IMR-90 (cell line): ENCODE measurements at regions not wholly inside any gene's neighbourhood (a gene's known extent, or its start where the extent isn't known, plus 50 kb on each side); places are given as distances from the start of the nearest gene placed in this dataset.

Source experiments
- ATAC-seq: fragments of 200-7000 bp; cut with Tn5 transposase; 2 replicates; pipeline ENCODE4 v1.9.1; 2020; ENCODE audit warnings: low read depth, mild to moderate bottlenecking, moderate library complexity
- BruUV-seq: library from RNA; stranded (reverse); fragments of 400-500 nt; replicated peaks from 2 replicates; lab custom pipeline; 2021; lab: Mats Ljungman, UMichigan
- CTCF ChIA-PET: fragments of 300-600 bp; formaldehyde crosslinking; extraction: SDS; loops from one replicate; lab custom pipeline; 2021; ENCODE audit warnings: antibody characterized with exemption; lab: Yijun Ruan, JAX
- POLR2A ChIA-PET: fragments of 300-600 bp; sonication (Branson Sonifier 250); formaldehyde crosslinking; loops from one replicate; lab custom pipeline; 2022; ENCODE audit warnings: antibody characterized with exemption; ENCODE audit not compliant: unreplicated experiment; lab: Charles Lee
- DNase-seq: peaks from one replicate; pipeline ENCODE4 v3.0.0; 2013
- H2AFZ ChIP-seq: replicated peaks from 2 replicates; pipeline ENCODE3; 2013; ENCODE audit warnings: low read length, mild to moderate bottlenecking; ENCODE audit not compliant: poor library complexity
- H2AK5ac ChIP-seq: 2 replicates; pipeline ENCODE4 v1.6.1; 2013; ENCODE audit warnings: low read depth, low read length, inconsistent platforms
- H2AK9ac ChIP-seq: replicated peaks from 2 replicates; pipeline ENCODE3; 2013; ENCODE audit warnings: mild to moderate bottlenecking, low read depth, low read length, moderate library complexity; ENCODE audit not compliant: poor library complexity
- H2BK120ac ChIP-seq: 2 replicates; pipeline ENCODE4 v1.6.1; 2013; ENCODE audit warnings: low read depth, low read length, inconsistent platforms
- H2BK15ac ChIP-seq: 3 replicates; pipeline ENCODE4 v1.6.1; 2013; ENCODE audit warnings: low read depth, low read length, inconsistent platforms
- H2BK20ac ChIP-seq: 2 replicates; pipeline ENCODE4 v1.6.1; 2013; ENCODE audit warnings: low read depth, mild to moderate bottlenecking, inconsistent platforms, low read length, moderate library complexity
- H2BK5ac ChIP-seq: 2 replicates; pipeline ENCODE4 v1.6.1; 2013; ENCODE audit warnings: mild to moderate bottlenecking, low read depth, low read length, inconsistent platforms; ENCODE audit not compliant: poor library complexity, severe bottlenecking
- H3K14ac ChIP-seq: replicated peaks from 2 replicates; pipeline ENCODE4 v1.6.1; 2013; ENCODE audit warnings: low read depth, low read length, inconsistent platforms
- H3K18ac ChIP-seq: 2 replicates; pipeline ENCODE4 v1.6.1; 2013; ENCODE audit warnings: low read depth, low read length, control low read depth
- H3K23ac ChIP-seq: 2 replicates; pipeline ENCODE4 v1.6.1; 2013; ENCODE audit warnings: low read depth, low read length, inconsistent platforms
- H3K27ac ChIP-seq: 2 replicates; pipeline ENCODE4 v1.5.1; 2013; ENCODE audit warnings: mild to moderate bottlenecking, control low read depth, low read length; ENCODE audit not compliant: insufficient read depth
- H3K27me3 ChIP-seq: 2 replicates; pipeline ENCODE4 v1.6.1; 2013; ENCODE audit warnings: low read length; ENCODE audit not compliant: control insufficient read depth, insufficient read depth
- H3K36me3 ChIP-seq: 2 replicates; pipeline ENCODE4 v1.6.1; 2013; ENCODE audit warnings: low read length, mixed read lengths; ENCODE audit not compliant: control insufficient read depth, insufficient read depth
- H3K4ac ChIP-seq: 2 replicates; pipeline ENCODE4 v1.6.1; 2013; ENCODE audit warnings: low read depth, low read length, inconsistent platforms
- H3K4me1 ChIP-seq: 2 replicates; pipeline ENCODE4 v1.6.1; 2013; ENCODE audit warnings: low read length, mixed read lengths; ENCODE audit not compliant: control insufficient read depth, insufficient read depth
- H3K4me2 ChIP-seq: 2 replicates; pipeline ENCODE4 v1.6.1; 2013; ENCODE audit warnings: low read depth, mild to moderate bottlenecking, control low read depth, low read length, moderate library complexity
- H3K4me3 ChIP-seq: 2 replicates; pipeline ENCODE4 v1.5.1; 2013; ENCODE audit warnings: low read depth, mild to moderate bottlenecking, control low read depth, low read length, moderate library complexity; ENCODE audit not compliant: insufficient read depth
- H3K56ac ChIP-seq: 2 replicates; pipeline ENCODE4 v1.6.1; 2013; ENCODE audit warnings: low read length, inconsistent platforms; ENCODE audit not compliant: insufficient read depth; ENCODE audit errors: extremely low read depth
- H3K79me1 ChIP-seq, 2 experiments: 2 replicates each; pipeline ENCODE4 v1.6.1; 2013; ENCODE audit warnings: low read length in 2 of 2, inconsistent platforms in 1 of 2, low read depth in 1 of 2
- H3K9ac ChIP-seq: 2 replicates; pipeline ENCODE4 v1.6.1; 2013; ENCODE audit warnings: low read depth, low read length, control low read depth
- H3K9me1 ChIP-seq: 2 replicates; pipeline ENCODE4 v1.6.1; 2013; ENCODE audit warnings: low read length, inconsistent platforms; ENCODE audit not compliant: insufficient read depth
- H3K9me3 ChIP-seq: 2 replicates; pipeline ENCODE4 v1.6.1; 2013; ENCODE audit warnings: low read length; ENCODE audit not compliant: control insufficient read depth, insufficient read depth
- H4K20me1 ChIP-seq: 2 replicates; pipeline ENCODE4 v1.6.1; 2013; ENCODE audit warnings: low read length, inconsistent platforms; ENCODE audit not compliant: insufficient read depth
- H4K5ac ChIP-seq: 2 replicates; pipeline ENCODE4 v1.6.1; 2013; ENCODE audit warnings: mild to moderate bottlenecking, low read depth, low read length, control low read depth
- H4K8ac ChIP-seq, 2 experiments: 2 replicates each; pipeline ENCODE4 v1.6.1; 2013; ENCODE audit warnings: low read depth in 2 of 2, low read length in 2 of 2, control low read depth in 1 of 2, inconsistent platforms in 1 of 2
- H4K91ac ChIP-seq: 2 replicates; pipeline ENCODE4 v1.6.1; 2013; ENCODE audit warnings: low read depth, low read length, inconsistent platforms; ENCODE audit not compliant: insufficient read depth
- BHLHE40 ChIP-seq: fragments of 150-350 bp; IDR thresholded peaks from 2 replicates; pipeline ENCODE4 v1.6.1; 2016; ENCODE audit warnings: mild to moderate bottlenecking, low read depth, low read length
- CEBPB ChIP-seq: IDR thresholded peaks from 2 replicates; pipeline ENCODE4 v1.6.1; 2012; ENCODE audit warnings: low read depth, low read length, improper control_type of control experiment
- CHD1 ChIP-seq: IDR thresholded peaks from 2 replicates; pipeline ENCODE4 v1.6.1; 2012; ENCODE audit warnings: low read depth, low read length, improper control_type of control experiment
- FOS ChIP-seq: fragments of 150-350 bp; IDR thresholded peaks from 2 replicates; pipeline ENCODE4 v1.6.1; 2016; ENCODE audit warnings: low read depth, low read length
- MAFK ChIP-seq: IDR thresholded peaks from 2 replicates; pipeline ENCODE4 v1.6.1; 2012; ENCODE audit warnings: low read depth, low read length, improper control_type of control experiment
- MAZ ChIP-seq: IDR thresholded peaks from 2 replicates; pipeline ENCODE4 v1.6.1; 2012; ENCODE audit warnings: low read depth, mild to moderate bottlenecking, low read length, improper control_type of control experiment, moderate library complexity, borderline replicate concordance
- MXI1 ChIP-seq: IDR thresholded peaks from 2 replicates; pipeline ENCODE4 v1.6.1; 2012; ENCODE audit warnings: low read depth, mild to moderate bottlenecking, low read length, moderate library complexity, borderline replicate concordance
- NFE2L2 ChIP-seq: fragments of 150-350 bp; IDR thresholded peaks from 2 replicates; pipeline ENCODE4 v1.6.1; 2016; ENCODE audit warnings: low read depth, mild to moderate bottlenecking, low read length
- POLR2A ChIP-seq: IDR thresholded peaks from 2 replicates; pipeline ENCODE4 v1.6.1; 2012; ENCODE audit warnings: mild to moderate bottlenecking, low read depth, low read length
- RAD21 ChIP-seq: IDR thresholded peaks from 2 replicates; pipeline ENCODE4 v1.6.1; 2012; ENCODE audit warnings: low read length, improper control_type of control experiment
- RFX5 ChIP-seq: IDR thresholded peaks from 2 replicates; pipeline ENCODE4 v1.8.0; 2012; ENCODE audit warnings: low read depth, mild to moderate bottlenecking, low read length, moderate library complexity
- WGBS, 2 experiments: methylation state at CpG; one replicate each; pipeline versions ENCODE4 v1.1.5 to v1.1.7; 2013; ENCODE audit warnings: missing lambda C conversion rate in 2 of 2; ENCODE audit not compliant: insufficient read length in 1 of 2; ENCODE audit errors: extremely low coverage in 2 of 2; 5-methylcytosine and 5-hydroxymethylcytosine counted together
- dilution Hi-C: fragments of 300-500 bp; cut with HindIII; formaldehyde crosslinking; loops from one replicate; pipeline ENCODE4 v1.14.3; 2018; ENCODE audit warnings: low sequenced_read_pairs; ENCODE audit not compliant: unreplicated experiment
- in situ Hi-C: fragments of 300-500 bp; cut with MboI; formaldehyde crosslinking; loops from 3 replicates; pipeline ENCODE4 v1.14.3; 2019; ENCODE audit warnings: low sequenced_read_pairs, inconsistent platforms, mixed read lengths
- intact Hi-C: fragments of 100-400 bp; cut with micrococcal nuclease; formaldehyde crosslinking; loops from 2 replicates; pipeline ENCODE4 v1.10.0; 2022
- TF ChIP-seq, protein P1 (sequence below): fragments of 150-350 bp; IDR thresholded peaks from 2 replicates; pipeline ENCODE4 v1.6.1; 2016; ENCODE audit warnings: low read depth, mild to moderate bottlenecking, low read length, moderate library complexity, borderline replicate concordance
- TF ChIP-seq, protein P2 (sequence below): conservative IDR thresholded peaks from 2 replicates; pipeline ENCODE4 v1.5.1; 2012; ENCODE audit warnings: mild to moderate bottlenecking, low read depth, low read length, improper control_type of control experiment

DNA sequence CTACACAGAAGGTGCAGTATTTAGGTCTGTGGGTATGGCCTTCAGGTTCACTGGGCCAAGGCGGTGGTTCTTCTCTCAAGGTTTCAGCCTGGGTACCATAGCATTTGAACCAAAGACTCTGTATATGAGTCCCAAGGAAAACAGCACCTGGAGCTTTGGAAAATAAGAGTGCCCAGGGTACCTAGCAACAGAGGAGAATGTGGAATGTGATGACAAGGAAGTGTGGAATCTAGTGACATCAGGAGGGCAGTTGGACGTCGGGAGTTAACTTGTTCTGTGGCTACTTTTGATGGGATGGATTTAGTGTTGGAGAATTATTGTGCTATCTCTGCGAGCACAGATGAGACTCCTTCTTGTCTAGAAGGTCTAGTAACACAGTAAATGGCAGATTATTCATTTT lies 201.2 kb downstream of the NOL4 start:
- Histone ChIP-seq H3K27me3 (no peaks in the 10 kb centered on the region), H3K56ac (no peak overlapping the region), H3K27ac (no peak overlapping the region), H3K23ac (no peak overlapping the region), H2AK5ac (no peak overlapping the region), H2BK5ac (no peak overlapping the region), H2BK20ac (no peak overlapping the region), H3K79me1 (no peaks in the 10 kb centered on the region), H2AFZ (no peak overlapping the region), H2BK15ac (no peak overlapping the region), H2AK9ac (no peak overlapping the region), H3K9me1 (no peaks in the 10 kb centered on the region), H4K8ac (no peak overlapping the region), H3K9ac (no peak overlapping the region), H3K4me1 (no peaks in the 10 kb centered on the region), H3K36me3 (no peaks in the 10 kb centered on the region), H3K18ac (no peak overlapping the region), H2BK120ac (no peak overlapping the region), H4K91ac (no peak overlapping the region), H3K4me3 (no peak overlapping the region), H3K4ac (no peak overlapping the region), H3K14ac (no peak overlapping the region), H4K5ac (no peak overlapping the region), H3K4me2 (no peak overlapping the region), H4K20me1 (no peaks in the 10 kb centered on the region), H3K9me3 (no peaks in the 10 kb centered on the region; the same call in 1 of the 2 replicates)
- intact Hi-C loops (no loop called here), dilution Hi-C loops (no loop called here), in situ Hi-C loops (no loop called here)
- no peak for TF ChIP-seq POLR2A
- no peak for TF ChIP-seq MXI1
- TF ChIP-seq FOS = no peak
- TF ChIP-seq CEBPB = no peak
- no peak for TF ChIP-seq MAFK
- TF ChIP-seq, protein P1, sequence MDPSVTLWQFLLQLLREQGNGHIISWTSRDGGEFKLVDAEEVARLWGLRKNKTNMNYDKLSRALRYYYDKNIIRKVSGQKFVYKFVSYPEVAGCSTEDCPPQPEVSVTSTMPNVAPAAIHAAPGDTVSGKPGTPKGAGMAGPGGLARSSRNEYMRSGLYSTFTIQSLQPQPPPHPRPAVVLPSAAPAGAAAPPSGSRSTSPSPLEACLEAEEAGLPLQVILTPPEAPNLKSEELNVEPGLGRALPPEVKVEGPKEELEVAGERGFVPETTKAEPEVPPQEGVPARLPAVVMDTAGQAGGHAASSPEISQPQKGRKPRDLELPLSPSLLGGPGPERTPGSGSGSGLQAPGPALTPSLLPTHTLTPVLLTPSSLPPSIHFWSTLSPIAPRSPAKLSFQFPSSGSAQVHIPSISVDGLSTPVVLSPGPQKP = no peak
- TF ChIP-seq, protein P2, sequence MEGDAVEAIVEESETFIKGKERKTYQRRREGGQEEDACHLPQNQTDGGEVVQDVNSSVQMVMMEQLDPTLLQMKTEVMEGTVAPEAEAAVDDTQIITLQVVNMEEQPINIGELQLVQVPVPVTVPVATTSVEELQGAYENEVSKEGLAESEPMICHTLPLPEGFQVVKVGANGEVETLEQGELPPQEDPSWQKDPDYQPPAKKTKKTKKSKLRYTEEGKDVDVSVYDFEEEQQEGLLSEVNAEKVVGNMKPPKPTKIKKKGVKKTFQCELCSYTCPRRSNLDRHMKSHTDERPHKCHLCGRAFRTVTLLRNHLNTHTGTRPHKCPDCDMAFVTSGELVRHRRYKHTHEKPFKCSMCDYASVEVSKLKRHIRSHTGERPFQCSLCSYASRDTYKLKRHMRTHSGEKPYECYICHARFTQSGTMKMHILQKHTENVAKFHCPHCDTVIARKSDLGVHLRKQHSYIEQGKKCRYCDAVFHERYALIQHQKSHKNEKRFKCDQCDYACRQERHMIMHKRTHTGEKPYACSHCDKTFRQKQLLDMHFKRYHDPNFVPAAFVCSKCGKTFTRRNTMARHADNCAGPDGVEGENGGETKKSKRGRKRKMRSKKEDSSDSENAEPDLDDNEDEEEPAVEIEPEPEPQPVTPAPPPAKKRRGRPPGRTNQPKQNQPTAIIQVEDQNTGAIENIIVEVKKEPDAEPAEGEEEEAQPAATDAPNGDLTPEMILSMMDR = no peak
- no peak for TF ChIP-seq RAD21
- no peak for TF ChIP-seq RFX5
- TF ChIP-seq BHLHE40 = no peak
- no peak for TF ChIP-seq NFE2L2
- no peak for TF ChIP-seq CHD1
- no peak for TF ChIP-seq MAZ
- DNase-seq (peak; percentile 4), ATAC-seq (no peak)
- POLR2A ChIA-PET = no interaction called here
- WGBS, 2 experiments = no CpG with 5 or more reads among the region's 4 CpGs
- no TSS peak for BruUV-seq
- CTCF ChIA-PET = no interaction called here
